Jurkat, Clone E6-1 (cell line): ENCODE measurements at regions not wholly inside any gene's neighbourhood (a gene's known extent, or its start where the extent isn't known, plus 50 kb on each side); places are given as distances from the start of the nearest gene placed in this dataset.

ENCODE experiments used
- DNase-seq: peaks from one replicate; pipeline ENCODE4 v3.0.0-alpha.2; 2011; ENCODE audit warnings: low read depth, low spot score
- H3K4me3 ChIP-seq: 2 replicates; pipeline ENCODE4 v1.5.1; 2011; ENCODE audit warnings: mild to moderate bottlenecking, low read length, control low read depth, moderate library complexity

DNA sequence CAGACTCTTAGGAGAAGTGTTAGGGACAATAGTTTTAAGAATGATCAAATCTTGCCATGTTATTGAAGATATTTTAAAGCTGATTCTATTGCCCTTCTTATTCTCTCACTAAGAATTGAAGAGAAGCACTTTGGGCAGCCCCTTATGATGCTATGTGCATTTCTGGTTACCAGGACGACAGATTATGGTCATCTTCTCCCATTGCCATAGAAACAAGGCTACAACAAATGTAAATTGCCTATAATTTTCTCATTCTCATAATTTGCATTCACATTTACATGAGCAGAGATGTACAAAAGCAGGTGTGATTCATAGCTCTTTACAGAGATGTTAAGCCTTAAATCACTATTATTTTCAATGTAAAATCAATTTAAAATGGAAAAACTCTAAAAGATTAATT, 137.3 kb upstream of the PCDH9 start:
- H3K4me3 ChIP-seq, result no peak overlapping the region
- no peak for DNase-seq

DNA sequence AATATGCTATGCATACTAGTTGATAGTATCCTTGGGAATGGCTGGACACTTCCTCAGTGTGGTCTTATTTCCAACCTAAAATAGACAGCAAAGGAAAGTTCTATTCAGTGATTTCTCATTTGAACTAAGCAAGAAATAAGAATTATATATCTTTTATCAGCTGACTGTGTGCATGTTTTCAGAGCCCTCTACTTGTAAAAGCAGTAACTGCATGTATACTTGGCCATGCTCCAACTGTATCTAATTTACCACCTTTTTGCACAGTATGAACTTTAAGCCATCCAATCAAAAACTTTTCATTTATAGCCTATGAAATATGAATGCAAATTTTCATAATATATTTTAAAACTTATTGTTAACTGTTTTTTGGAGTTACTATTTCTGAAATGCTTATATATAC, 136.4 kb upstream of the PCDH9 start:
- peak; percentile 43 for DNase-seq
- H3K4me3 ChIP-seq, result no peak overlapping the region

DNA sequence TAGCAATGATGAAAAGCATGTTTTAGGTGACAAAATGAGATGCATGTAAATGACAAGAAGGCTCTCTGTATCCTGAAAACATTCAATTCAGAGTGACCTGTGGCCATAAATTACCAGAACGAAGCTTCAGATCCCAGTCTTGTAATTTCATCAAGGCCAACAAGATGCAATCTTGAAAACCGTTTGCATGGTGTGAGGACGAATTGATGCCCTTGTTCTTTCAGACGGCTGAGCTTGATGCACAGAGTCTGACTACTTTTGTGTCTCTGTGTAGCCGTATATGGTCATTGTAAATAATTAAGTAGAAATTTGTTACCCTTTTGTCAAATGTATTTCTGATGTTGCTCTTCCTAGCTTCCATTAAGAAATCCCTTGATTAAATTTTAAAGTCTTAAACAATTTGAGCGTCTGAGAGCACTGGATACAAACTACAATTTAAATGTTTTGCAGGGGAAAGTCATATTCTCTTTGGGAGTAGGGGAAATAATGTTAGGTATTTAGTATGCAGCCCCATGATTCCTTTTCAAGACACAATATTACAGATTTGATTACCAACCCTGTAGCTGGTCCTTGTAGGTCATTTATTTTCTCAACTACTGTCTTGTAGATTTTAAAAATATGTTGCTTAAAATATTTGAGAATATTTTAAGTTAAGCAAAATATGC, 125.8 kb upstream of the PCDH9 start:
- no peak overlapping the region for H3K4me3 ChIP-seq
- DNase-seq, result no peak

DNA sequence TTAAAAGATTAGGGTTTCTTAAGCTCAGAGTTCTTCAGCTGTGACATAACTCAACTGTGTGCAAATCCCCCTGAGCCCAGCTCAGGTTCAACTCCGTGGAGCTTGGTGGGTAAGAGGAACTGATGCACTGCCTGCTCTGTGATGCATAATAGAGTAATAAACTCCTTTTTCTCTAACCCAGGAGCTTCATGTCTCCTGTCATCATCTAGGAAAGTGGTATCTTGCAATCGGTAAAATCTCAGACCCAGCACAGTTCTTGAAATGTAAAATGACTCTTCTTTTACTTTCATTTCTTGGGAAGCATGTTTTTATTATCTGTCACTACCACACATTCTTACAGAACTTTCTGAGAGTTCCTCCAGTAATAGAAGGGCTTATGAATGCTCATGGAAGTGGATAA, 123.8 kb upstream of the PCDH9 start:
- DNase-seq, result no peak
- H3K4me3 ChIP-seq, result peak overlapping the region; percentile 37

DNA sequence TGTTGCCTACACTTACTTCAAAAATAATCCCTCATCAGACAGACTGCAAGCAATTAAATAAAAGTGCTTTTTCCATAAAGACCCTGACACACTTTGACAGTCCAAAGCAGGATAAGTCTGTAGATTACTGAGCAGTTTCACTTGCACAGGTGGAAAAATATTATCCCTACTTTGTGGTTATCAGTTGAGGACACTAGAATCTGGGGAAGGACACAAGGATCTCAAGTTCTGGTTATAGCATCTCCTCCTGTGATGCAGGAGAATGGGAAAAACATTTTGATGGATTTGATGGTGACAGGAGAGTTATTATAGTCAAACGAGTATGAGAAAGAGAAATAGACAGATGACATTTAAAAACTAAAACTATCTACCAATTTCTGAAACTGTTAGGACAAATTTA, 122.9 kb upstream of the PCDH9 start:
- H3K4me3 ChIP-seq, result no peak overlapping the region
- DNase-seq, result no peak

DNA sequence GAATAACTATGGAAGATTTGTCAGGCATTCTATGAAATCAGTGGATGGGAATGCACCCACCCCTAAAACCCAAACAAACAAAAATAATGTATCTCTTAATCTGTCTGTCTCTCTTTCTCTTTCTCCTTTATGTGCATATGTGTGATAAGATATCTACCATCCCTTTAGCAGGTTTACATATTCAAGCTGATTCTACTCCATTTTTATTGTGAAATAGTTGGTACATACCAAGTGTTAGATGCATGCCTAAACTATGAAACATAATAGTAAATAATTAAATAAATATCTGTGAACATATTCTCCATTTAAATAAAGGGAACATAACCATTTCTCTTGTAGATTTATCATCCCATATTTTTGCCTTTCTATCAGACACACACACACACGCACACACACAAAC, 121.8 kb upstream of the PCDH9 start:
- no peak overlapping the region for H3K4me3 ChIP-seq
- no peak for DNase-seq

DNA sequence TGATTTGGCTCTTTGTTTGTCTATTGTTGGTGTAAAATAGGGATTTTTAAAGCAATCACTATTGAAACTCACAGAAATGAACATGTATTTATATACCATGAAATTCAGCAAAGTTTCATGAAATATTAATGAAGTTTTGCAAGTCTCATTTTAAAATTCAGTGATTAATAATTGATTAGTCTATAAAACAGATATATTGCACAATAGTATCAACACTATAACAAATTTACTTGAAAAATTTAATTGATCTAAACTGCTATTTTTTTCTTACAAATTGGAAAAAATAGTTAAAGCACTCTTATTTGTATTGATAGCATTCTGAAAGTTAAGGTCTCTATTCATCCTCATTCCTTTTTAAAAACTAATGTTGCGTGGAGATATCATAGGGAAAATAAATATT, 121.0 kb upstream of the PCDH9 start:
- H3K4me3 ChIP-seq, result no peak overlapping the region
- no peak for DNase-seq

DNA sequence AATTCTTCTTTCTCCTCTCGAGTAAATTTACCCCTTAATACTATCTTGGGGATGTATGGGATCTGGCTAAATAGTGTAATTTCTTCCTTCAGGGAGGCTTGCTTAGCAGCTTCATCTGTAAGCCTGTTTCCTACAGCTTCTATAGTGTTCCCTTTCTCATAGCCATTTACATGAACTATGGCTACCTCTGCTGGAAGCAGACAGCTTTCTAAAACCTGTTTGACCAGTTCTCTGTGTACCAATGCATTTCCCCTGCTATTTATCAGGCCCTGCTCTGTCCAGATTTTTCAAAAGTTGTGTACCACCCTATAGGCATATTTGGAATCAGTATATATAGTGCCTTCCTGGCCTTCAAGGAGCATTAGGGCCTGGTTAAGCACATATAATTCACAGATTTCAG, 113.6 kb upstream of the PCDH9 start:
- DNase-seq, result no peak
- H3K4me3 ChIP-seq, result no peak overlapping the region

DNA sequence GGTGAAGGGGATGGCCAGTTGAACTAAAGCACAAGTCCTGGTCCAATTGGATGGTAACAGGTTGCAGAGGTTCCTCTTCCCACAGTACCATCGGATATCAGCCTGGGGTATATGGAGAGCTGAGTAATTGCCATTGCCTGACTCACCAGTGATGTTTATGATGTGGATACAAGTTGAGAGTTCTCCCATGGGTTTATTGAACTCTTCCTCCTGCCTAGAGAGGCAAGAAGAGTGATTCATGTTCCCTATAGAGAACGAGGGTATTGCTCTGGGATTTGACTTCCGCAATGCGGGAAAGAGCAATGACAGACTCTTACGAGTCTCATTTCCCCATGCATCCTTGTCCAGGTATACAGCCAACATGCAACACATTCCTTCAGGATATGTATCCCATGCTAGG, 111.3 kb upstream of the PCDH9 start:
- no peak for DNase-seq
- H3K4me3 ChIP-seq, result no peak overlapping the region

DNA sequence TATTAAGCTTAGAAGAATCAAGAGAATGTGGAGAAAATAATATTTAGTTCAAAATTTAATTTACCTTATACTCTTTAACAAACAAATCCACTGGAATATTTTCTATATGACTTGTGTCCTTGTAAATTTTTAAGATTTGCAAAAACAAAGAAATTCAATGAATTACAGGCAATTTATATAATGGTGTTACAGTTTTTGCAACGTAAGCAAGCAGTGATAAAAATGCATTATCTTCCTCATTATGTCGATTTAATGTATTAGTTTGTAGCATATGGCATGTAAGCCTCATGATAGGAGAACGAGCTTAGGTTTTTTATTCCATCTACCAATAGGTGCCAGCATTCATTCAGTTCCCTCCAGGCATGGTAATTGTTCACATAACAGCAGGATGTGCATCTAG, 100.0 kb upstream of the PCDH9 start:
- DNase-seq, result no peak
- H3K4me3 ChIP-seq, result no peak overlapping the region

DNA sequence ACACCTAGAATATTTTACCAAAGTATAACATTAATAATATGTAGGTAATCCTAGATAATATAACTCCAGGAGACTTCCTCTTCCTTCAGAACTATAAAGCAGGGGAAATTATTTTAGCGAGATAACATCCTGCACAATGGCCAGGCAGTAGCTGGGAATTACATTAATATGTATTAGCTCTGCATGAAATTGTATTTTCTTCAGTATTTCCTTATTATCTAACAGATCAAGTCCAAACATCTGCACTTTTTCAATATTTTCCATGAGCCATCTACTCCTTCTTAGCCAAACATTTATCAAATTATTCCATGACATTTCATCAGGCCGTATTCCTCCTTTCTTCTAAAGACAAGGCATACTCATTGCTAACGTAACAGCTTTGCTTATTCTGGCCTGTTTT, 98.8 kb upstream of the PCDH9 start:
- H3K4me3 ChIP-seq, result no peak overlapping the region
- no peak for DNase-seq

DNA sequence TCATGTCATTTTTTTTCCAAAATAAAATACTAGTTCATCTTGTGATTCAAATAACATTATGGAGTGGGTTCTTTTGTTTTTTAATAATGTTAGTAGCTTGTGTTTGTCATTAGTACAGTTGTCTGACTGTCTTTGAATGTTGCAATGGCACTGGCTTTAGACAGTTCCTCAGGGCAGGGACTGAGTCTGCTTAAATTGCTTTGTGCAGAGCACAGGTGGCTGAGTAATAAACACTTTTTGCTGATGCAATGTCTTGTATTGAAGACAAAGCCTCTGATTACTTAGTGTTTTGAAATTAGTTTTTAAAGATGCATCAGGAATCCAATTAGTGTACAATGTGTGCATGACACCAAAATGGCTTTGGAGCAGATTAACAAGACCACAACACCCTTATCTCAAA, 88.7 kb upstream of the PCDH9 start:
- DNase-seq, result no peak

DNA sequence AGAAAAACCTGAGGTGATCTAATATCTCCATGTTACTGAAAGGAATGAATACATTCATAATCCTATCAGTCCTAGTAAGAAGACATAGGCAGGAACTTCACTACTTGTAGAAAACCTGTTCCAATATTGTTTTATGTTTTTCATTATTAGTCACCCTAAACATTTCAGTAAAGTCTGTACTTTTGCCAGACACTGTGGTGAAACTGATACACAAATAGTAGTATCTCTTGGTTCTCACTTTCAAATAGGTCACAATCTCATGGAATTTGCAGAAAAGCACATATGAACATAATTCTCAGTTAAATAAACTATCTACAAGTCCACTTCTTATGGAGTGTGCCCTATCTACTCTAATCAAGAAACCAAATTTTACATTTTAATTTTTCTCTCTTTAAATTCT, 88.3 kb upstream of the PCDH9 start:
- DNase-seq, result no peak
- no peak overlapping the region for H3K4me3 ChIP-seq

More for the DNA sequence above, 88.7 kb upstream of the PCDH9 start:
- no peak overlapping the region for H3K4me3 ChIP-seq

DNA sequence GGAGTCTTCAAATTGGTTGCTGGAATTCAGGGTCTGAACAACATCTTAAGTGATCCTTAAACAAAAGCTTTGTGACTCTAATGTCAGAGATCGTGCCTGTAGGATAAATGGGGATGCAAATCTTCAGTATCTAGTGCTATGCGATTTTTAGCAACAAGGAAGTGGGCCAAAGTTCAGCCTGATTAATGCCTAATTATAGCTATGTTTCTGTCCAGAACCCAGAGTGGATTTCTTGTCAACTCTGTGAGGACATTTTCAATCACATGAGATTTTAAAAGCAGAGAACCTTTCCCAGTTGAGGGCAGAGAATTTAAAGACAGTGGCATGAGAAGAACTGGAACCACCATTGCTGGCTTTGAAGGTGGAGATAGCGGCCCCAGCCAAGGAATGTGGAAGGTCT, 84.3 kb upstream of the PCDH9 start:
- H3K4me3 ChIP-seq, result no peak overlapping the region
- DNase-seq, result no peak

DNA sequence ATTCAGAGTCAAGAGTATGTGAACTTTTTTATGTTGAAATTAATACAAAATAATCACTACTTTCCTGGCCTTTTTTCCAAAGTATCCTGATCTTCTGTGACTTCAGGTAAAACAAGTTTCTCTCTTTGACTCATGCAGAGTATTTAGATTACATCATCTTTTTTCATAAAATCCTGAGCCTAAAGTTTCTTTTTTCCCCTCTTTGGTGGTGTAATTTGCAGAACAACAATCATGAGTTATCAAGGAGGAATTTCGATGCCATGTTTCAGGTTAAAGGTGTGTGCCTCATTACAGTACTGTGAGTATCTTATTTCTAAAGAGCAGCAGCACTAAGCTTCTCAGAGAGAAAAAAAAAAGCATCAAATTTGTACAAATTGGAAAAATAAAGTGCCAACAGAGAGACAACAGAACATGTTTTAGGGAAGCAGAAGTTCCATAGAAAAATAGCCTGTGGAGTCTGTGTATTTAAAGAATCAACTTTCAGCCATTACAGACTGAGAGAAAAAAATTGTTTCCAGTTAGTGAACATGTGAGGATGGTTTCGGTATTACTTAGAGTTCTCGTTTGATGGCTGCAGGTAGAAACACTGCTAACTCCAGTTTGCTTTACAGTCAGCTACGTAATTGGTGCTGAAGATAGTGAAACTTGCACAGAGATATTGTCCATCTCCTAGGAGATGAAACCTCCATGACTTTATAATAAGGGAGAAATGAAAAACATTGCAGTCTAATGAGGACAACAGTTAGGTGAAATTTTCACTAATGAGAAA, 78.1 kb upstream of the PCDH9 start:
- no peak overlapping the region for H3K4me3 ChIP-seq
- no peak for DNase-seq

DNA sequence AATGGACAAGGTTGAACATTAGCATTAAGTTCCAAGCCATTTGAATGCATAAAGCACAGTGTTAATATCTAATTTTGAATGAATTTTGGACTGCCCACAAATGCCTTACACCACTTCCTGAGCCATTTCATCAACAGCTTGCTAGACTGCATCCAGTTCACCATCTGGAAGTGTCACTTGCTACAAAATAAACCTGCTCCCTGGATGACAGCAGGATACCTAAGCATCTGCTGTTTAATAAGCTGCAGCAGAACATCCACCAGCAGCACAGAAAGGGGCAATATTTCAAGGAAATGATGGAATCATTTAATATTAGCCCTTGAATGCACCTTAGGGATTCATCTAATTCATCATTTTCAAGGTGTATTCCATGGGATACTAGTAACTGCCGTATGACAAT, 76.6 kb upstream of the PCDH9 start:
- DNase-seq, result peak; percentile 36
- no peak overlapping the region for H3K4me3 ChIP-seq

DNA sequence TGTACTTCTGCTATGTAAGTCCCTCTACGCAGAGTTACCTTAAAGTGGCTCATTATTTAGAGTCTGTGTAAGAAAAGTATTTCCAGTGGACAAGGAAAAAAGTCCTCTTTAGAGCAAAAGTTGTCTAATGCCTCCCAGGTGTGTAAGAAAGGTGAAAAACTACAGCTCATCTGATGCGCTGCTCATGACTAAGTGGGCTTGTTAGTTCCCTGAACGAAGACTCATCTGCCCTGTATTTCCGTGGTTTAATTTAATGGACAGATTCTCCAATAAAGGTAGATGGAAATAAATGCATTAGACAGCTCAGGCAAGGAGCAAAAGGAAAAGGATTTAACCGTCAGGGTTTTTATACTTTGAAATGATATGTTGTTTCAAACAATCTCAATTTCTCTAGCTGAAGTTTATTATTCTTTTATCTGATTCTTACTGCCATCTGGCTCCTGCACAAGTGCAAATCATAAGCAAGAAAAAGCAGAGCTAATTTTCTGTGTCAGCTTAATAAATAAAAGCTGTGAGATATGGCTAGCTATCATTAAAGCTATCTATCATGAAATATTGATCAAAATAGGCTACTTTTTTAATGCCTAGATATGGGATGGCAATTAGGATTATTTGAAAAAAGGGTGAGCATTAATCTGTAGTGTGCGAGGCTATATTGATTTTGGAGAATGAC, 73.7 kb upstream of the PCDH9 start:
- no peak overlapping the region for H3K4me3 ChIP-seq
- DNase-seq, result no peak

DNA sequence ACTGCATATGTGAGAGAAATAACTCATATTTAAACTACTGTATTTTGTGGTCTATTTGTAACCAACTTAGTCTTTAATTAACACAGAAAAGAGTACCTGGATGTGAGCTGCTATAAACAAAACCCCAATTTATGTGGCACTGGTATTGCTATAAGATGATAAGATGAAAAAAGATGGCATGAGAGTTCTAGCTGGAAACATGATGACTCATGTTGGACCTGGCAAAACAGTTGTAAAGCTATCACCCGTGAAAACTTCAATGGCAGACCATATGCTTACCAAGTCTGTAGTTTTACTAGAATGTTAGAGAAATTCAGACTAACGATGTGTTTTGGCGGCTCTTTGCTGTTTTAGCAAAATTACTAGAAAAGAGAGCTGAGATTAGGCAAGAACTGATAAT, 69.6 kb upstream of the PCDH9 start:
- H3K4me3 ChIP-seq, result no peak overlapping the region
- DNase-seq, result no peak

DNA sequence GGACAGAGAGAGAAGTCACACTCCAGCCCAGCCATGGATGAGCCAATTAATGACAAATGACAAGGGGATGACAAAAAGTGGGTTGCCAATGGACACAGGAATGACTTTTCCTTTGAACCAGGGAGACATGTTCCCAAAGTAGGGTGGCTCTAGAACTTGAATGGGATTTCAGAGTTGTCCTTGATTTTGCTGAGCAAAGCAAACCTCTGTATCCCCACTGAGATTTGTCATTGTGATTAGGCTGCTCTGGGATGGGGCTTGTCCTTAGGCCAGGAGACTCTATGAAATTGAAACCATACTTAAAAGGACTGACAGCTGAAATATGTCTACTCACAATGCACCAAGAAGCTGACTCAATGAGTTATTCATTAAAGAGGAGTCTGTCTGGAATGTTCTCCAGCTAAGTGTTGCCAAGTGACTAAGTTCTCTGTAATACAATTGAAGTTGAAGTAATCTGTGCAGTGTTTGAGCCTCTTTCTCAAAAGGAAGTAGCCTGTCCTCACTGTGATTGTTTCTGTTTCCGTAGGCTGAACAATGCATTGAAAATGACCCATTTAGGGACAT, 69.0 kb upstream of the PCDH9 start:
- DNase-seq, result no peak
- no peak overlapping the region for H3K4me3 ChIP-seq

DNA sequence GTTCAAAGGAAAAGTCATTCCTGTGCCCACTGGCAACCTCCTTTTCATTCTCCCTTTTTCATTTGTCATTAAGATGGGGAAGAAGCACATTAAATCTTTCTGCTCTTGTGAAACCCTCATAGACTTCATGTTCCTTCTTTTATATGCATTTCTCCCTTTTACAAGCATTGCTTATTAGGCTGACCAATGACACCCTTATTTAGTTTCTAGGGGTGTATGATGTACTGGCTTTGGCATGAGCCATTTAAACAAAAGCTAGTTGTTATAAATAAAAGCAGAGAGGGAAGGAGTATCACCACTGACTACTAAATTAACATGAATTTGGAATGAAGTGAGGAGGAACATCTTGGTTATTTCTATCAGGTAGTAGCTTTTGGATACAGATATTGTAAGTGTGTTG, 68.2 kb upstream of the PCDH9 start:
- no peak overlapping the region for H3K4me3 ChIP-seq
- no peak for DNase-seq
